Mammary epithelial cell (primary cell): ENCODE measurements at regions not wholly inside any gene's neighbourhood (a gene's known extent, or its start where the extent isn't known, plus 50 kb on each side); places are given as distances from the start of the nearest gene placed in this dataset.

Experiments
- CTCF ChIP-seq, 2 donors: IDR thresholded peaks in 1 of 2; conservative IDR thresholded peaks in 1 of 2; 2 replicates each; pipeline ENCODE4 v1.5.1; 2011 to 2012; ENCODE audit warnings: inconsistent platforms in 2 of 2, low read length in 2 of 2, mild to moderate bottlenecking in 2 of 2, control low read depth in 1 of 2, low read depth in 1 of 2; ENCODE audit not compliant: insufficient read depth in 1 of 2; ENCODE audit errors: extremely low read depth in 1 of 2
- EZH2 ChIP-seq: IDR thresholded peaks from 2 replicates; pipeline ENCODE4 v1.6.1; 2012; ENCODE audit warnings: low read length, inconsistent platforms, borderline replicate concordance

GRCh38 chr2:199130501-199130900 lies 327.2 kb downstream of the SATB2 start:
- no peak for TF ChIP-seq CTCF (conservative IDR thresholded peaks at IDR 0.05 in 1 of 2, IDR thresholded peaks at IDR 0.05 in 1 of 2; ENCODE audit: extremely low read depth in 1 of 2, insufficient read depth in 1 of 2, low read depth in 1 of 2, low read length in 2 of 2)
- TF ChIP-seq EZH2: no peak
